Calu3 (cell line): ENCODE measurements at regions not wholly inside any gene's neighbourhood (a gene's known extent, or its start where the extent isn't known, plus 50 kb on each side); places are given as distances from the start of the nearest gene placed in this dataset.

Source experiments
- BruUV-seq: library from RNA; stranded (reverse); fragments of 400-500 nt; replicated peaks from 2 replicates; lab custom pipeline; 2021; lab: Mats Ljungman, UMichigan
- CTCF ChIA-PET: fragments of 300-600 bp; sonication (Branson Sonifier 250); formaldehyde crosslinking; loops from one replicate; lab custom pipeline; 2022; ENCODE audit warnings: antibody characterized with exemption; lab: Charles Lee
- DNase-seq: peaks from one replicate; pipeline ENCODE4 v3.0.0; 2022
- H3K27ac Mint-ChIP-seq: one replicate; pipeline ENCODE4 v1.8.0; 2022; ENCODE audit warnings: mixed read lengths; ENCODE audit not compliant: unreplicated experiment
- H3K27me3 Mint-ChIP-seq: one replicate; pipeline ENCODE4 v1.8.0; 2022; ENCODE audit warnings: mixed read lengths; ENCODE audit not compliant: unreplicated experiment
- H3K36me3 Mint-ChIP-seq: one replicate; pipeline ENCODE4 v1.8.0; 2022; ENCODE audit warnings: mild to moderate bottlenecking, moderate library complexity, mixed read lengths; ENCODE audit not compliant: insufficient read depth, unreplicated experiment
- H3K4me1 Mint-ChIP-seq: one replicate; pipeline ENCODE4 v1.8.0; 2022; ENCODE audit warnings: mild to moderate bottlenecking, low read depth, mixed read lengths; ENCODE audit not compliant: unreplicated experiment
- H3K4me3 Mint-ChIP-seq: one replicate; pipeline ENCODE4 v1.8.0; 2022; ENCODE audit warnings: mild to moderate bottlenecking, low read depth, moderate library complexity, mixed read lengths; ENCODE audit not compliant: unreplicated experiment
- H3K9me3 Mint-ChIP-seq: one replicate; pipeline ENCODE4 v1.8.0; 2022; ENCODE audit warnings: low read depth, mixed read lengths; ENCODE audit not compliant: unreplicated experiment
- CTCF ChIP-seq: fragments of 200-600 bp; IDR thresholded peaks from one replicate; pipeline ENCODE4 v1.8.0; 2022; ENCODE audit warnings: antibody characterized with exemption; ENCODE audit not compliant: unreplicated experiment
- intact Hi-C: fragments of 100-400 bp; cut with micrococcal nuclease; formaldehyde crosslinking; loops from one replicate; pipeline ENCODE4 v1.10.0; 2022; ENCODE audit not compliant: unreplicated experiment

- BruUV-seq: no TSS peak
- peak overlapping the region; percentile 33 for H3K27ac Mint-ChIP-seq
- peaks cover 46% of the 10 kb centered on the region for H3K4me1 Mint-ChIP-seq
- CTCF ChIA-PET: interaction anchor here (0.6 to 3.0 kb wide), 24 partner anchors 8 to 509 kb away, joined by 3 to 60 read pairs (median 6); partner anchors contain the start of genes HMG20A and PEAK1
- H3K36me3 Mint-ChIP-seq: peaks cover 7% of the 10 kb centered on the region
- no peak for DNase-seq
- no peak for TF ChIP-seq CTCF
- no peaks in the 10 kb centered on the region for H3K27me3 Mint-ChIP-seq
- H3K4me3 Mint-ChIP-seq: no peak overlapping the region
- H3K9me3 Mint-ChIP-seq: no peaks in the 10 kb centered on the region
- intact Hi-C loops: loop anchor here (5.0 kb wide), 1 partner anchor 122 kb away; the partner anchor contains the start of genes HMG20A and PEAK1
Measured at GRCh38 chr15:77544162-77544561, 88.5 kb downstream of the LINGO1 start.

GRCh38 chr15:77543159-77543882, 89.4 kb downstream of the LINGO1 start:
- CTCF ChIA-PET: interaction anchor here (0.6 to 3.0 kb wide), 40 partner anchors 9 to 579 kb away, joined by 3 to 60 read pairs (median 5); partner anchors contain the start of genes HMG20A and PEAK1
- TF ChIP-seq CTCF: peak; percentile 93
- BruUV-seq: no TSS peak
- Mint-ChIP-seq H3K9me3 (no peaks in the 10 kb centered on the region), H3K4me1 (peaks cover 46% of the 10 kb centered on the region), H3K27me3 (peaks cover 2% of the 10 kb centered on the region), H3K36me3 (peaks cover 7% of the 10 kb centered on the region), H3K4me3 (peak overlapping the region; percentile 65), H3K27ac (peak overlapping the region; percentile 34)
- intact Hi-C loops: loop anchor here (1.0 to 5.0 kb wide), 4 partner anchors 37 to 425 kb away; partner anchors contain the start of genes HMG20A and PEAK1
- DNase-seq: peak; percentile 94

- H3K4me1 Mint-ChIP-seq: peaks cover 46% of the 10 kb centered on the region
- peak overlapping the region; percentile 65 for H3K4me3 Mint-ChIP-seq
- H3K27ac Mint-ChIP-seq: peak overlapping the region; percentile 34
- no TSS peak for BruUV-seq
- peaks cover 7% of the 10 kb centered on the region for H3K36me3 Mint-ChIP-seq
- TF ChIP-seq CTCF: no peak
- CTCF ChIA-PET: interaction anchor here (0.7 to 3.0 kb wide), 27 partner anchors 10 to 519 kb away, joined by 3 to 60 read pairs (median 6); partner anchors contain the start of genes HMG20A and PEAK1
- no peaks in the 10 kb centered on the region for H3K9me3 Mint-ChIP-seq
- peaks cover 9% of the 10 kb centered on the region for H3K27me3 Mint-ChIP-seq
- DNase-seq: peak; percentile 22
- intact Hi-C loops: loop anchor here (1.0 to 5.0 kb wide), 4 partner anchors 36 to 424 kb away; partner anchors contain the start of genes HMG20A and PEAK1
Measured at GRCh38 chr15:77542491-77543001, 90.2 kb downstream of the LINGO1 start.

- intact Hi-C loops: loop anchor here (2.0 to 5.0 kb wide), 3 partner anchors 35 to 423 kb away; partner anchors contain the start of genes HMG20A and PEAK1
- Mint-ChIP-seq H3K27ac (no peak overlapping the region), H3K36me3 (peaks cover 7% of the 10 kb centered on the region), H3K9me3 (no peaks in the 10 kb centered on the region), H3K4me1 (peaks cover 44% of the 10 kb centered on the region), H3K4me3 (no peak overlapping the region), H3K27me3 (peaks cover 9% of the 10 kb centered on the region)
- TF ChIP-seq CTCF: no peak
- no peak for DNase-seq
- CTCF ChIA-PET: interaction anchor here (0.7 to 3.0 kb wide), 3 partner anchors 32 to 396 kb away, joined by 3 to 46 read pairs (median 7); no protein-coding TSS in a partner anchor
- BruUV-seq: no TSS peak
Measured at GRCh38 chr15:77541421-77542181, 91.1 kb downstream of the LINGO1 start.
